ENCODE measurements at regions not wholly inside any gene's neighbourhood (a gene's known extent, or its start where the extent isn't known, plus 50 kb on each side); places are given as distances from the start of the nearest gene placed in this dataset.

GRCh38 chr5:90135779-90136378 lies 273.7 kb downstream of the CETN3 start:
- TF ChIP-seq CTCF (IDR thresholded peaks at IDR 0.05; ENCODE audit: control extremely low read depth in 1 of 3, insufficient read depth in 1 of 3, low read depth in 1 of 3, low read length in 3 of 3), result peak; percentile 90 to 98 (median 94)
- no peak for TF ChIP-seq USF2 (IDR thresholded peaks at IDR 0.05; ENCODE audit: low read length)
- no peak for TF ChIP-seq POLR2AphosphoS5 (IDR thresholded peaks at IDR 0.05; ENCODE audit: low read depth, low read length)
